Fibroblast of mammary gland (primary cell): ENCODE measurements at regions not wholly inside any gene's neighbourhood (a gene's known extent, or its start where the extent isn't known, plus 50 kb on each side); places are given as distances from the start of the nearest gene placed in this dataset.
"Not testable (repeated sequence)": the region's sequence is repeated elsewhere in the genome, so short reads cannot be mapped to it uniquely, and the experiment has no call there.

ENCODE experiments used
- DNase-seq: peaks from one replicate; pipeline ENCODE4 v3.0.0-alpha.2; 2010; ENCODE audit warnings: low read depth
- H3K4me3 ChIP-seq: 2 replicates; pipeline ENCODE4 v1.5.1; 2011; ENCODE audit warnings: low read depth, mild to moderate bottlenecking, low read length, moderate library complexity; ENCODE audit not compliant: control insufficient read depth
- CTCF ChIP-seq: conservative IDR thresholded peaks from 2 replicates; pipeline ENCODE4 v1.5.1; 2011; ENCODE audit warnings: low read depth, low read length, inconsistent platforms; ENCODE audit not compliant: control insufficient read depth, insufficient read depth

GRCh38 chr5:91243852-91244251 is 139.3 kb downstream of the ARRDC3 start:
- no peak for TF ChIP-seq CTCF
- no peak overlapping the region for H3K4me3 ChIP-seq
- no peak for DNase-seq

DNA sequence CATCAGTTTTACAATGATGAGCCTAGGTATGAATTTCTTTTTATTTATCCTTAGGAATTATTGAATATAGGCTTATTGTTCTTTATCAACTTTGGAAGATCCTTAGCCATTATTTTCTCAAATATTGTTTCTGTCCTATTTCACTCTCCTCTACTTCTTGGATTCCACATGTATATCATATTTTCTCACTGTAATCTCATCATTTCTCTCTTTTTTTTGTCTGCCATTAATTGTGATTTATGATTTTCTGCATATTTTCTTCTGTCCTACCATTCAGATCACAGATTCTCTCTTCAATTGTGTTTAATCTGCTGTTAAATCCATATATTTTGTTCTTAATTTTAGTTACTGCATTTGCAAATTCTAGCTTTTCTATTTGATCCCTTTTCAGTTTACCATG is 139.8 kb downstream of the ARRDC3 start:
- TF ChIP-seq CTCF, result no peak
- no peak overlapping the region for H3K4me3 ChIP-seq
- no peak for DNase-seq

GRCh38 chr5:91241460-91241859 is 141.7 kb downstream of the ARRDC3 start:
- H3K4me3 ChIP-seq, DNase-seq: not testable (repeated sequence)

GRCh38 chr5:91240175-91240574 is 142.9 kb downstream of the ARRDC3 start:
- H3K4me3 ChIP-seq, result no peak overlapping the region
- no peak for TF ChIP-seq CTCF
- DNase-seq, result no peak

DNA sequence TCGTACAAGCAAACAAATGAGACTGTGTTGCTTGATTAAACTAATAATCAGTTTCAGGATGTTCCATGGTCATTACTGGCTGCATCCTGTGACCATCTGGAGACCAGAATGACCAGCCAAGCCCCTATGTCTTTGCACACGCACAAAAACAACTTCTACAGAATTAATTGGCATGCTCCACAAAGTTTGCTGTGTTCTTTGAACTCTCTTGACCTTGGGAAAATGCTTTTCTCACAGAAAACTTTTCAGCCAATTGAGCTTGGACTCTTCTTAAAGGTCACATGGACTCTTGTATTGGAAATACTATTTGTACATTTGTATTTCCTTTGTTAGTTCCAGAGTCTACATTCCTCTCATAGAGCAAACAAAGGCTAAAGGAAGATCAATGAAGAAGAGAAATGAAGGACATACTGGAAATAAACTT is 147.8 kb downstream of the ARRDC3 start:
- DNase-seq, result peak; percentile 31
- TF ChIP-seq CTCF, result no peak
- no peak overlapping the region for H3K4me3 ChIP-seq

DNA sequence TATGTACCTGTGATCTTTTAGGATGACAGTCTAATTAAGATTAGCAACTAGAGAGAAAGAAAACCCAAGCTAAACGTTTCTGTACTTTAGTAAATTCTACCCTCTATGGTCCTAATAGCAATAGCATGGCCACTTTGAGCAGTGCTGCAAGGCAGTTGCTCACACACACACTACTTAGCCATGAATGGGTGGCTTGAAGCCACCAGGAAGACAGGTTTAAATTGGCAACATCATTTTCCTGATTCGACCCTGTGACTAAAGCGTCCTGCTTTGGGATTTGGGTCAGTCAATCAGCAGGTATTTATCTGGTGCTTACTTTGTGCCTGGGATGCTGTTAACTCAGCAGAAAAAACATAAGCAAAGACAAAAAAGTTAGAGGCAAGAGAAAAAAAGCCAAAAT is 150.6 kb downstream of the ARRDC3 start:
- TF ChIP-seq CTCF, result no peak
- DNase-seq, result no peak

GRCh38 chr5:91229031-91229727 is 153.9 kb downstream of the ARRDC3 start:
- no peak for TF ChIP-seq CTCF
- no peak overlapping the region for H3K4me3 ChIP-seq
- DNase-seq, result no peak

More for the DNA sequence above, 150.6 kb downstream of the ARRDC3 start:
- H3K4me3 ChIP-seq, result no peak overlapping the region
